ENCODE measurements at regions not wholly inside any gene's neighbourhood (a gene's known extent, or its start where the extent isn't known, plus 50 kb on each side); places are given as distances from the start of the nearest gene placed in this dataset.

DNA sequence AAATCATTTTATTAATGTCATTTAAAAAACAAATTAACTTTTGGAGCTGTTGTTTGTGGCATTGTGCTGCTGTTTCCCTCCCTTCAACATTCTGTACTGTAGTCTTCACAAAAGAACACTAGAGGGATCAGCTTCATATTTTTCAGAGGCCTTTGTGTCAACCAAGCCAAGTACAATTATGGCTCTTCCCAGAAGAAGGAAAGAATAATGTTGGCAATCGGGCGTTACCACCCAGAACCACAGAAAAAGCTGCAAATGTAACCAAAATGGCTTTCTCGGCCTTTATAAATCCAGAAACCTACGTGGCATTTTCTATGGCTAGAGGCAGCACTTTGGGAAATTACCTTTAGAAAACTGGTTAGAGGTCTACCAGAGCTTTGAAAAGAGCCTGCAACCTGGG lies 98.8 kb upstream of the COL1A2 start:
- Histone ChIP-seq H3K4me2 (replicated peaks; ENCODE audit: extremely low read depth, low read length, poor library complexity, severe bottlenecking) (no peak overlapping the region), H3K27me3 (ENCODE audit: control insufficient read depth in 2 of 2, insufficient read depth in 2 of 2, low read length in 2 of 2) (peaks cover 0 to 2% of the 10 kb centered on the region in 2 donors), H3K9ac (ENCODE audit: insufficient read depth, low read length, poor library complexity, severe bottlenecking) (no peak overlapping the region), H4K20me1 (ENCODE audit: insufficient read depth, low read length) (no peaks in the 10 kb centered on the region), H3K4me1 (ENCODE audit: control insufficient read depth in 1 of 2, insufficient read depth in 2 of 2, low read length in 2 of 2) (no peaks in the 10 kb centered on the region), H3K79me2 (ENCODE audit: insufficient read depth, low read length) (no peaks in the 10 kb centered on the region), H3K9me3 (replicated peaks in 1 of 2; ENCODE audit: control insufficient read depth in 1 of 2, insufficient read depth in 1 of 2, low read length in 2 of 2) (no peaks in the 10 kb centered on the region), H3K4me3 (replicated peaks in 1 of 3; ENCODE audit: low read depth in 2 of 3, low read length in 3 of 3) (no peak overlapping the region), H3K27ac (ENCODE audit: low read depth in 1 of 2, low read length in 2 of 2) (no peak overlapping the region), H3K36me3 (replicated peaks in 1 of 2; ENCODE audit: control insufficient read depth in 1 of 2, insufficient read depth in 2 of 2, low read length in 2 of 2) (no peaks in the 10 kb centered on the region), H2AFZ (ENCODE audit: insufficient read depth, low read depth, low read length, poor library complexity, severe bottlenecking) (no peak overlapping the region)
- TF ChIP-seq, protein P1, sequence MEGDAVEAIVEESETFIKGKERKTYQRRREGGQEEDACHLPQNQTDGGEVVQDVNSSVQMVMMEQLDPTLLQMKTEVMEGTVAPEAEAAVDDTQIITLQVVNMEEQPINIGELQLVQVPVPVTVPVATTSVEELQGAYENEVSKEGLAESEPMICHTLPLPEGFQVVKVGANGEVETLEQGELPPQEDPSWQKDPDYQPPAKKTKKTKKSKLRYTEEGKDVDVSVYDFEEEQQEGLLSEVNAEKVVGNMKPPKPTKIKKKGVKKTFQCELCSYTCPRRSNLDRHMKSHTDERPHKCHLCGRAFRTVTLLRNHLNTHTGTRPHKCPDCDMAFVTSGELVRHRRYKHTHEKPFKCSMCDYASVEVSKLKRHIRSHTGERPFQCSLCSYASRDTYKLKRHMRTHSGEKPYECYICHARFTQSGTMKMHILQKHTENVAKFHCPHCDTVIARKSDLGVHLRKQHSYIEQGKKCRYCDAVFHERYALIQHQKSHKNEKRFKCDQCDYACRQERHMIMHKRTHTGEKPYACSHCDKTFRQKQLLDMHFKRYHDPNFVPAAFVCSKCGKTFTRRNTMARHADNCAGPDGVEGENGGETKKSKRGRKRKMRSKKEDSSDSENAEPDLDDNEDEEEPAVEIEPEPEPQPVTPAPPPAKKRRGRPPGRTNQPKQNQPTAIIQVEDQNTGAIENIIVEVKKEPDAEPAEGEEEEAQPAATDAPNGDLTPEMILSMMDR (IDR thresholded peaks at IDR 0.05) = no peak
- no peaks in the 10 kb centered on the region for H3K9me3 Mint-ChIP-seq
- H3K36me3 Mint-ChIP-seq = no peaks in the 10 kb centered on the region
- H3K4me1 Mint-ChIP-seq = no peaks in the 10 kb centered on the region
- no peak for DNase-seq
- no peak overlapping the region for H3K4me3 Mint-ChIP-seq
- 100% methylated on average over 3 of the region's 4 CpGs for WGBS (ENCODE audit: insufficient coverage)
- intact Hi-C loops (cut with micrococcal nuclease) = no loop called here
- no peak overlapping the region for H3K27ac Mint-ChIP-seq
- H3K27me3 Mint-ChIP-seq (ENCODE audit: low read depth in 3 of 3) = peaks cover 3 to 12% (median 7%) of the 10 kb centered on the region in 3 donors

DNA sequence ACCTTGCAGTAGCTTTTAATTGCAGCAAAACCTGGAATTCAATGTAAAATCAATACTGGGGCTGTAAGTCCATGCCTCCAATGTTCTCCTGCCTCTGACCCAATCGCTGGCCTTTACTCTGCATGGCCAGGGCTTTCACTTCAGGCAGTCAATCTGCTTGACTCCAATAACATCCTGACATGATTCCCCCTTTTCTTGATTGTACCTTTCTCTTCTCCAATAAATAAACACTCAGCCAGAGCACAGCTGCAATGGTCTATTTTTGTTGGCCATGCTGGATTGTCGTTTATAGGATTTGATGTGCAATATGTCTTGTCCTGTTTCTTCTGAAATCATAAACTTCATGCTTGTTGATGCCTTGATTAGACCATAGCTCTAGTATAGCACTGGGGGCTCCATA lies 97.8 kb upstream of the COL1A2 start:
- H3K4me2 ChIP-seq (replicated peaks; ENCODE audit: extremely low read depth, low read length, poor library complexity, severe bottlenecking) = no peak overlapping the region
- no peak overlapping the region for H3K4me3 ChIP-seq (replicated peaks in 1 of 3; ENCODE audit: low read depth in 2 of 3, low read length in 3 of 3)
- intact Hi-C loops (cut with micrococcal nuclease) = no loop called here
- no peak overlapping the region for H3K4me3 Mint-ChIP-seq
- no peaks in the 10 kb centered on the region for H3K4me1 ChIP-seq (ENCODE audit: control insufficient read depth in 1 of 2, insufficient read depth in 2 of 2, low read length in 2 of 2)
- TF ChIP-seq, protein P1 (IDR thresholded peaks at IDR 0.05) = no peak
- no peaks in the 10 kb centered on the region for H4K20me1 ChIP-seq (ENCODE audit: insufficient read depth, low read length)
- H3K79me2 ChIP-seq (ENCODE audit: insufficient read depth, low read length) = no peaks in the 10 kb centered on the region
- H3K27me3 Mint-ChIP-seq (ENCODE audit: low read depth in 3 of 3) = peaks cover 0 to 12% (median 7%) of the 10 kb centered on the region in 3 donors
- WGBS (ENCODE audit: insufficient coverage) = 86% methylated on average over 2 of the region's 2 CpGs
- H3K27ac ChIP-seq (ENCODE audit: low read depth in 1 of 2, low read length in 2 of 2) = no peak overlapping the region
- H3K36me3 Mint-ChIP-seq = no peaks in the 10 kb centered on the region
- no peak overlapping the region for H2AFZ ChIP-seq (ENCODE audit: insufficient read depth, low read depth, low read length, poor library complexity, severe bottlenecking)
- H3K27ac Mint-ChIP-seq = no peak overlapping the region
- no peak overlapping the region for H3K9ac ChIP-seq (ENCODE audit: insufficient read depth, low read length, poor library complexity, severe bottlenecking)
- no peak for DNase-seq
- no peaks in the 10 kb centered on the region for H3K9me3 Mint-ChIP-seq
- H3K36me3 ChIP-seq (replicated peaks in 1 of 2; ENCODE audit: control insufficient read depth in 1 of 2, insufficient read depth in 2 of 2, low read length in 2 of 2) = no peaks in the 10 kb centered on the region
- peaks cover 0 to 2% of the 10 kb centered on the region in 2 donors for H3K27me3 ChIP-seq (ENCODE audit: control insufficient read depth in 2 of 2, insufficient read depth in 2 of 2, low read length in 2 of 2)
- no peaks in the 10 kb centered on the region for H3K4me1 Mint-ChIP-seq
- no peaks in the 10 kb centered on the region for H3K9me3 ChIP-seq (replicated peaks in 1 of 2; ENCODE audit: control insufficient read depth in 1 of 2, insufficient read depth in 1 of 2, low read length in 2 of 2)

All from CD14-positive monocyte (primary cell).